H9 (cell line): ENCODE measurements at regions not wholly inside any gene's neighbourhood (a gene's known extent, or its start where the extent isn't known, plus 50 kb on each side); places are given as distances from the start of the nearest gene placed in this dataset.

Experiments
- DNase-seq: peaks from one replicate; pipeline ENCODE4 v3.0.0-alpha.2; 2017
- H2AFZ ChIP-seq: one replicate; pipeline ENCODE4 v1.6.1; 2013; ENCODE audit warnings: mild to moderate bottlenecking, low read length, control low read depth, moderate library complexity
- H2AK5ac ChIP-seq: 2 replicates; pipeline ENCODE4 v1.6.1; 2013; ENCODE audit warnings: low read length, control low read depth, mixed read lengths; ENCODE audit not compliant: insufficient read length
- H2BK120ac ChIP-seq: one replicate; pipeline ENCODE4 v1.6.1; 2013; ENCODE audit warnings: low read depth, mild to moderate bottlenecking, low read length, control low read depth, inconsistent platforms; ENCODE audit not compliant: poor library complexity, severe bottlenecking
- H2BK12ac ChIP-seq: 2 replicates; pipeline ENCODE4 v1.6.1; 2013; ENCODE audit warnings: low read length, control low read depth, mixed read lengths, low read depth; ENCODE audit not compliant: insufficient read length
- H2BK15ac ChIP-seq: 2 replicates; pipeline ENCODE4 v1.6.1; 2013; ENCODE audit warnings: low read depth, low read length, control low read depth
- H2BK20ac ChIP-seq: one replicate; pipeline ENCODE4 v1.6.1; 2013; ENCODE audit warnings: low read depth, mild to moderate bottlenecking, low read length, control low read depth, inconsistent platforms; ENCODE audit not compliant: poor library complexity, severe bottlenecking
- H2BK5ac ChIP-seq: 2 replicates; pipeline ENCODE4 v1.6.1; 2013; ENCODE audit warnings: low read length, control low read depth, mixed read lengths; ENCODE audit not compliant: insufficient read length
- H3K14ac ChIP-seq: 2 replicates; pipeline ENCODE4 v1.6.1; 2013; ENCODE audit warnings: low read length, control low read depth; ENCODE audit not compliant: insufficient read depth
- H3K18ac ChIP-seq: 2 replicates; pipeline ENCODE4 v1.6.1; 2013; ENCODE audit warnings: low read depth, mild to moderate bottlenecking, mixed read lengths, low read length, control low read depth; ENCODE audit not compliant: insufficient read length
- H3K23ac ChIP-seq: 2 replicates; pipeline ENCODE4 v1.6.1; 2013; ENCODE audit warnings: low read length, control low read depth, mixed read lengths, low read depth; ENCODE audit not compliant: insufficient read length
- H3K23me2 ChIP-seq: 2 replicates; pipeline ENCODE4 v1.6.1; 2013; ENCODE audit warnings: low read depth, mild to moderate bottlenecking, mixed read lengths, low read length, control low read depth; ENCODE audit not compliant: insufficient read length, poor library complexity, severe bottlenecking
- H3K27ac ChIP-seq: 2 replicates; pipeline ENCODE4 v1.5.1; 2013; ENCODE audit warnings: low read length, control low read depth, mixed read lengths, low read depth; ENCODE audit not compliant: insufficient read length
- H3K27me3 ChIP-seq: 2 replicates; pipeline ENCODE4 v1.6.1; 2013; ENCODE audit warnings: low read length, control low read depth, inconsistent platforms; ENCODE audit not compliant: insufficient read depth
- H3K4ac ChIP-seq: 2 replicates; pipeline ENCODE4 v1.6.1; 2013; ENCODE audit warnings: low read depth, mild to moderate bottlenecking, control low read depth, inconsistent platforms, low read length, moderate library complexity
- H3K4me1 ChIP-seq: 2 replicates; pipeline ENCODE4 v1.6.1; 2013; ENCODE audit warnings: low read length, control low read depth, inconsistent platforms; ENCODE audit not compliant: insufficient read depth
- H3K4me2 ChIP-seq: 2 replicates; pipeline ENCODE4 v1.6.1; 2013; ENCODE audit warnings: low read length, control low read depth, mixed read lengths; ENCODE audit not compliant: insufficient read length, insufficient read depth
- H3K56ac ChIP-seq: 2 replicates; pipeline ENCODE4 v1.6.1; 2013; ENCODE audit warnings: low read depth, mild to moderate bottlenecking, mixed read lengths, low read length, control low read depth; ENCODE audit not compliant: insufficient read length
- H3K79me1 ChIP-seq: 2 replicates; pipeline ENCODE4 v1.6.1; 2013; ENCODE audit warnings: low read depth, mild to moderate bottlenecking, moderate library complexity, low read length, control low read depth, inconsistent platforms; ENCODE audit not compliant: insufficient read depth, poor library complexity, severe bottlenecking
- H3K79me2 ChIP-seq: 2 replicates; pipeline ENCODE4 v1.6.1; 2013; ENCODE audit warnings: low read length, control low read depth, inconsistent platforms; ENCODE audit not compliant: insufficient read depth
- H3K9ac ChIP-seq: 2 replicates; pipeline ENCODE4 v1.6.1; 2013; ENCODE audit warnings: low read length, control low read depth, mixed read lengths; ENCODE audit not compliant: insufficient read length; ENCODE audit errors: extremely low read depth
- H3K9me3 ChIP-seq: one replicate; pipeline ENCODE4 v1.6.1; 2013; ENCODE audit warnings: low read depth, low read length, inconsistent platforms; ENCODE audit not compliant: control insufficient read depth
- H3T11ph ChIP-seq: one replicate; pipeline ENCODE4 v1.6.1; 2013; ENCODE audit warnings: mild to moderate bottlenecking, low read length, control low read depth, inconsistent platforms
- H4K20me1 ChIP-seq: one replicate; pipeline ENCODE4 v1.6.1; 2013; ENCODE audit not compliant: control insufficient read depth, insufficient read length, insufficient read depth
- H4K5ac ChIP-seq: 2 replicates; pipeline ENCODE4 v1.6.1; 2013; ENCODE audit warnings: low read depth, mild to moderate bottlenecking, mixed read lengths, low read length, control low read depth; ENCODE audit not compliant: insufficient read length
- H4K8ac ChIP-seq: replicated peaks from 2 replicates; pipeline ENCODE4 v1.6.1; 2013; ENCODE audit warnings: low read length, control low read depth, mixed read lengths, low read depth; ENCODE audit not compliant: insufficient read length
- H4K91ac ChIP-seq: 2 replicates; pipeline ENCODE4 v1.6.1; 2013; ENCODE audit warnings: low read depth, mild to moderate bottlenecking, moderate library complexity, mixed read lengths, low read length, control low read depth; ENCODE audit not compliant: insufficient read length
- H3K27ac Mint-ChIP-seq, 3 experiments: 2 replicates in 2 of 3; 3 replicates in 1 of 3; pipeline ENCODE4 v1.8.0; 2020 to 2021; ENCODE audit warnings: mixed read lengths in 3 of 3, mild to moderate bottlenecking in 1 of 3, moderate library complexity in 1 of 3
- H3K27me3 Mint-ChIP-seq: 2 replicates; pipeline ENCODE4 v1.8.0; 2021; ENCODE audit warnings: low read depth, mild to moderate bottlenecking, moderate library complexity, mixed read lengths
- H3K36me3 Mint-ChIP-seq, 3 experiments: 2 replicates in 2 of 3; 3 replicates in 1 of 3; pipeline ENCODE4 v1.8.0; 2020 to 2021; ENCODE audit warnings: low read depth in 3 of 3, mixed read lengths in 3 of 3; ENCODE audit not compliant: insufficient read depth in 1 of 3
- H3K4me1 Mint-ChIP-seq, 2 experiments: 2 replicates each; pipeline ENCODE4 v1.8.0; 2020; ENCODE audit warnings: mixed read lengths in 2 of 2
- H3K4me3 Mint-ChIP-seq, 2 experiments: 2 replicates in 1 of 2; 3 replicates in 1 of 2; pipeline ENCODE4 v1.8.0; 2020 to 2021; ENCODE audit warnings: mild to moderate bottlenecking in 2 of 2, mixed read lengths in 2 of 2, moderate library complexity in 1 of 2
- H3K9me3 Mint-ChIP-seq, 2 experiments: 2 replicates in 1 of 2; 3 replicates in 1 of 2; pipeline ENCODE4 v1.8.0; 2020; ENCODE audit warnings: mild to moderate bottlenecking in 2 of 2, mixed read lengths in 2 of 2, moderate library complexity in 1 of 2
- WGBS: extraction: QIAGEN DNeasy Blood & Tissue Kit; methylation state at CpG from one replicate; pipeline ENCODE4 v1.1.7; 2013; ENCODE audit warnings: missing lambda C conversion rate, low lambda C conversion rate, mixed read lengths; ENCODE audit not compliant: insufficient read length; ENCODE audit errors: extremely low coverage; 5-methylcytosine and 5-hydroxymethylcytosine counted together
- TF ChIP-seq, protein P1 (sequence below): fragments of 200-600 bp; sonication (generic); conservative IDR thresholded peaks from 3 replicates; pipeline ENCODE4 v1.8.0; 2021; ENCODE audit warnings: antibody characterized with exemption, mild to moderate bottlenecking

DNA sequence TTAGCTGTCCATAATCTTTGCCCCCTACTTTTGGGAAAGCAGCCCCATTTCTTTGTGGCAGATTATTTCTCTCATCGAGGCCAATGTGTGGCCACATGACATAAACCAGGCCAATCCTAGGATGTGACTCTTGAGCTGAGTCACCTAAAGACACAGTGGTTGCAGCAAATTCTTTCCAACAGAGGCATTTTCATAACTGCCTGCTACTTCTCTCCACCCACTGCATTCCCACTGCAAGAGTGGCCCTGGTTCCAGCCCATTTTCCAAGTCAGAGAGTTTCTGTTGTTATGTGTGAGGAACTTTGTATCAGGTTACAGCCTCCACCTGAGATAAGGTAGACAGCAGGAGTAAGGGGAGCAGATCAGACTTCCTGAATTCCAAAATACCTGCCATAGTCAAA is 195.2 kb downstream of the RGS9 start:
- H2BK15ac ChIP-seq = no peak overlapping the region
- no peaks in the 10 kb centered on the region for H3K27me3 ChIP-seq
- no peaks in the 10 kb centered on the region for H3K9me3 ChIP-seq
- H2AFZ ChIP-seq = no peak overlapping the region
- H3K4me1 Mint-ChIP-seq = peaks cover 7 to 9% of the 10 kb centered on the region in 2 experiments
- H3K4ac ChIP-seq = no peak overlapping the region
- no peak overlapping the region for H3K18ac ChIP-seq
- H2BK20ac ChIP-seq = no peak overlapping the region
- no peak overlapping the region for H3K4me3 Mint-ChIP-seq
- no peaks in the 10 kb centered on the region for H4K20me1 ChIP-seq
- H3K27ac Mint-ChIP-seq = peak overlapping the region in 2 of 3 experiments; percentile 36 to 70; a peak in 3 of 7 replicates
- no peak overlapping the region for H2BK12ac ChIP-seq
- H3K23ac ChIP-seq = no peak overlapping the region
- H3K36me3 Mint-ChIP-seq = no peaks in the 10 kb centered on the region; a peak in 1 of 7 replicates
- no peak overlapping the region for H2BK120ac ChIP-seq
- no peaks in the 10 kb centered on the region; the same call in 1 of the 2 replicates for H3K4me1 ChIP-seq
- no peak overlapping the region for H4K8ac ChIP-seq
- TF ChIP-seq, protein P1, sequence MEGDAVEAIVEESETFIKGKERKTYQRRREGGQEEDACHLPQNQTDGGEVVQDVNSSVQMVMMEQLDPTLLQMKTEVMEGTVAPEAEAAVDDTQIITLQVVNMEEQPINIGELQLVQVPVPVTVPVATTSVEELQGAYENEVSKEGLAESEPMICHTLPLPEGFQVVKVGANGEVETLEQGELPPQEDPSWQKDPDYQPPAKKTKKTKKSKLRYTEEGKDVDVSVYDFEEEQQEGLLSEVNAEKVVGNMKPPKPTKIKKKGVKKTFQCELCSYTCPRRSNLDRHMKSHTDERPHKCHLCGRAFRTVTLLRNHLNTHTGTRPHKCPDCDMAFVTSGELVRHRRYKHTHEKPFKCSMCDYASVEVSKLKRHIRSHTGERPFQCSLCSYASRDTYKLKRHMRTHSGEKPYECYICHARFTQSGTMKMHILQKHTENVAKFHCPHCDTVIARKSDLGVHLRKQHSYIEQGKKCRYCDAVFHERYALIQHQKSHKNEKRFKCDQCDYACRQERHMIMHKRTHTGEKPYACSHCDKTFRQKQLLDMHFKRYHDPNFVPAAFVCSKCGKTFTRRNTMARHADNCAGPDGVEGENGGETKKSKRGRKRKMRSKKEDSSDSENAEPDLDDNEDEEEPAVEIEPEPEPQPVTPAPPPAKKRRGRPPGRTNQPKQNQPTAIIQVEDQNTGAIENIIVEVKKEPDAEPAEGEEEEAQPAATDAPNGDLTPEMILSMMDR = no peak
- no peaks in the 10 kb centered on the region for H3K23me2 ChIP-seq
- H3T11ph ChIP-seq = no peak overlapping the region
- H3K9me3 Mint-ChIP-seq = peaks cover 3 to 5% of the 10 kb centered on the region in 2 experiments; a peak in 2 of 5 replicates
- no peak overlapping the region for H4K91ac ChIP-seq
- DNase-seq = no peak
- no peaks in the 10 kb centered on the region for H3K27me3 Mint-ChIP-seq
- H2BK5ac ChIP-seq = no peak overlapping the region
- no peak overlapping the region for H3K4me2 ChIP-seq
- no CpG with 5 or more reads among the region's 1 CpG for WGBS
- H2AK5ac ChIP-seq = no peak overlapping the region
- no peaks in the 10 kb centered on the region for H3K79me2 ChIP-seq
- H4K5ac ChIP-seq = no peak overlapping the region
- H3K14ac ChIP-seq = no peak overlapping the region
- H3K9ac ChIP-seq = no peak overlapping the region
- H3K79me1 ChIP-seq = no peaks in the 10 kb centered on the region
- no peak overlapping the region for H3K27ac ChIP-seq
- H3K56ac ChIP-seq = no peak overlapping the region
